ENCODE measurements at regions not wholly inside any gene's neighbourhood (a gene's known extent, or its start where the extent isn't known, plus 50 kb on each side); places are given as distances from the start of the nearest gene placed in this dataset.
"Not testable (repeated sequence)": the region's sequence is repeated elsewhere in the genome, so short reads cannot be mapped to it uniquely, and the experiment has no call there.

- DNase-seq, result peak; percentile 53
Observed at GRCh38 chrX:110964786-110965185, 131.2 kb upstream of the PAK3 start.

- DNase-seq, result peak; percentile 9
Observed at GRCh38 chrX:110962451-110962850, 133.5 kb upstream of the PAK3 start.

- no peak for DNase-seq
Observed at GRCh38 chrX:110955706-110956105, 140.3 kb upstream of the PAK3 start.

GRCh38 chrX:110954428-110955100, 141.4 kb upstream of the PAK3 start:
- DNase-seq, result no peak

GRCh38 chrX:110951472-110952269, 144.3 kb upstream of the PAK3 start:
- DNase-seq, result no peak

GRCh38 chrX:110944751-110945675, 149.4 kb upstream of the CHRDL1 start:
- DNase-seq, result peak; percentile 64

- peak; percentile 79 for DNase-seq
Observed at GRCh38 chrX:110944311-110944750, 148.7 kb upstream of the CHRDL1 start.

- no peak for DNase-seq
Observed at GRCh38 chrX:110941906-110942305, 146.3 kb upstream of the CHRDL1 start.

- no peak for DNase-seq
Observed at GRCh38 chrX:110938977-110939732, 143.5 kb upstream of the CHRDL1 start.

- DNase-seq, result no peak
Observed at GRCh38 chrX:110924871-110925270, 129.3 kb upstream of the CHRDL1 start.

- no peak for DNase-seq
Observed at GRCh38 chrX:110920991-110921390, 125.4 kb upstream of the CHRDL1 start.

- no peak for DNase-seq
Observed at GRCh38 chrX:110915570-110915969, 120.0 kb upstream of the CHRDL1 start.

- no peak for DNase-seq
Observed at GRCh38 chrX:110915111-110915510, 119.5 kb upstream of the CHRDL1 start.

GRCh38 chrX:110914281-110914680, 118.7 kb upstream of the CHRDL1 start:
- DNase-seq, result no peak

GRCh38 chrX:110904747-110905146, 109.1 kb upstream of the CHRDL1 start:
- not testable (repeated sequence) for DNase-seq

GRCh38 chrX:110881971-110882370, 86.4 kb upstream of the CHRDL1 start:
- DNase-seq, result no peak

- no peak for DNase-seq
Observed at GRCh38 chrX:110877326-110877725, 81.7 kb upstream of the CHRDL1 start.

GRCh38 chrX:110871839-110872238, 76.2 kb upstream of the CHRDL1 start:
- no peak for DNase-seq

- no peak for DNase-seq
Observed at GRCh38 chrX:110866421-110866820, 70.8 kb upstream of the CHRDL1 start.

- no peak for DNase-seq
Observed at GRCh38 chrX:110863883-110864282, 68.3 kb upstream of the CHRDL1 start.

GRCh38 chrX:110858565-110858964, 62.9 kb upstream of the CHRDL1 start:
- no peak for DNase-seq

- DNase-seq, result peak; percentile 43
Observed at GRCh38 chrX:110853610-110854009, 58.0 kb upstream of the CHRDL1 start.
